Mesenchymal stem cell (in vitro differentiated cells and primary cell): ENCODE measurements at regions not wholly inside any gene's neighbourhood (a gene's known extent, or its start where the extent isn't known, plus 50 kb on each side); places are given as distances from the start of the nearest gene placed in this dataset.

Source experiments
- DNase-seq: peaks from one replicate; pipeline ENCODE4 v3.0.0-alpha.2; 2013
- H2AFZ ChIP-seq: one replicate; pipeline ENCODE4 v1.6.1; 2013; ENCODE audit warnings: low read depth, mild to moderate bottlenecking, control low read depth, inconsistent platforms, low read length, moderate library complexity
- H2AK5ac ChIP-seq: 2 replicates; pipeline ENCODE4 v1.6.1; 2013; ENCODE audit warnings: low read length, moderate library complexity, mild to moderate bottlenecking, inconsistent platforms; ENCODE audit not compliant: severe bottlenecking
- H2BK120ac ChIP-seq: one replicate; pipeline ENCODE4 v1.6.1; 2013; ENCODE audit warnings: low read depth, mild to moderate bottlenecking, inconsistent platforms, low read length, moderate library complexity
- H2BK12ac ChIP-seq, 2 experiments: one replicate each; pipeline ENCODE4 v1.6.1; 2013; ENCODE audit warnings: inconsistent platforms in 2 of 2, low read length in 2 of 2, mild to moderate bottlenecking in 2 of 2, moderate library complexity in 2 of 2, control low read depth in 1 of 2
- H2BK15ac ChIP-seq: one replicate; pipeline ENCODE4 v1.6.1; 2013; ENCODE audit warnings: mild to moderate bottlenecking, low read depth, inconsistent platforms; ENCODE audit not compliant: poor library complexity, severe bottlenecking
- H2BK5ac ChIP-seq: 2 replicates; pipeline ENCODE4 v1.6.1; 2013; ENCODE audit warnings: low read depth, mild to moderate bottlenecking, low read length, control low read depth, inconsistent platforms; ENCODE audit not compliant: poor library complexity, severe bottlenecking
- H3K14ac ChIP-seq, 2 experiments: one replicate each; pipeline ENCODE4 v1.6.1; 2013; ENCODE audit warnings: inconsistent platforms in 2 of 2, low read length in 2 of 2, control low read depth in 1 of 2, mild to moderate bottlenecking in 1 of 2, moderate library complexity in 1 of 2
- H3K18ac ChIP-seq, 2 experiments: one replicate each; pipeline ENCODE4 v1.6.1; 2013; ENCODE audit warnings: inconsistent platforms in 2 of 2, low read length in 2 of 2, control low read depth in 1 of 2, low read depth in 1 of 2, mild to moderate bottlenecking in 1 of 2
- H3K23ac ChIP-seq, 2 experiments: one replicate each; pipeline ENCODE4 v1.6.1; 2013; ENCODE audit warnings: inconsistent platforms in 2 of 2, low read length in 2 of 2, mild to moderate bottlenecking in 2 of 2, moderate library complexity in 2 of 2, control low read depth in 1 of 2
- H3K27ac ChIP-seq: 2 replicates; pipeline ENCODE4 v1.5.1; 2013; ENCODE audit warnings: mild to moderate bottlenecking, moderate library complexity, low read length, control low read depth, inconsistent platforms; ENCODE audit not compliant: poor library complexity, severe bottlenecking
- H3K27me3 ChIP-seq, 2 experiments: 2 replicates each; pipeline versions ENCODE4 v1.6.1 to v1.7.0; 2013; ENCODE audit warnings: low read length in 2 of 2, mild to moderate bottlenecking in 2 of 2, moderate library complexity in 2 of 2, control low read depth in 1 of 2, inconsistent platforms in 1 of 2; ENCODE audit not compliant: control insufficient read depth in 1 of 2, insufficient read depth in 1 of 2
- H3K36me3 ChIP-seq, 2 experiments: 2 replicates each; pipeline versions ENCODE4 v1.6.1 to v1.7.0; 2013; ENCODE audit warnings: low read length in 2 of 2, control low read depth in 1 of 2, inconsistent platforms in 1 of 2, low read depth in 1 of 2, mild to moderate bottlenecking in 1 of 2; ENCODE audit not compliant: insufficient read depth in 2 of 2, control insufficient read depth in 1 of 2
- H3K4ac ChIP-seq, 2 experiments: one replicate each; pipeline ENCODE4 v1.6.1; 2013; ENCODE audit warnings: inconsistent platforms in 2 of 2, low read length in 2 of 2, mild to moderate bottlenecking in 2 of 2, moderate library complexity in 2 of 2, control low read depth in 1 of 2, low read depth in 1 of 2
- H3K4me1 ChIP-seq: 2 replicates; pipeline ENCODE4 v1.6.1; 2013; ENCODE audit warnings: low read depth, low read length, control low read depth; ENCODE audit not compliant: control insufficient read depth, insufficient read depth
- H3K4me2 ChIP-seq: 2 replicates; pipeline ENCODE4 v1.6.1; 2013; ENCODE audit warnings: low read length, mild to moderate bottlenecking, inconsistent platforms; ENCODE audit not compliant: poor library complexity, severe bottlenecking
- H3K4me3 ChIP-seq, 2 experiments: 2 replicates each; pipeline versions ENCODE4 v1.5.1 to v1.7.0; 2013; ENCODE audit warnings: low read length in 2 of 2, mild to moderate bottlenecking in 2 of 2, control low read depth in 1 of 2, low read depth in 1 of 2; ENCODE audit not compliant: insufficient read depth in 1 of 2
- H3K79me1 ChIP-seq: replicated peaks from 2 replicates; pipeline ENCODE4 v1.6.1; 2013; ENCODE audit warnings: mild to moderate bottlenecking, control low read depth, low read length, inconsistent platforms; ENCODE audit not compliant: poor library complexity, severe bottlenecking
- H3K9ac ChIP-seq: 2 replicates; pipeline ENCODE4 v1.7.0; 2013; ENCODE audit warnings: mild to moderate bottlenecking, low read length, moderate library complexity
- H3K9me3 ChIP-seq: 2 replicates; pipeline ENCODE4 v1.7.0; 2013; ENCODE audit warnings: mild to moderate bottlenecking, low read length; ENCODE audit not compliant: control insufficient read depth
- H4K8ac ChIP-seq: one replicate; pipeline ENCODE4 v1.6.1; 2013; ENCODE audit warnings: inconsistent platforms, mild to moderate bottlenecking, low read length, moderate library complexity
- H4K91ac ChIP-seq: one replicate; pipeline ENCODE4 v1.6.1; 2013; ENCODE audit warnings: mild to moderate bottlenecking, low read length, inconsistent platforms
- WGBS: methylation state at CpG from one replicate; pipeline ENCODE4 v1.1.7; 2013; ENCODE audit warnings: mixed read lengths; 5-methylcytosine and 5-hydroxymethylcytosine counted together

GRCh38 chr7:72462311-72462710 is 50.2 kb upstream of the CALN1 start:
- no peak overlapping the region for H2AFZ ChIP-seq

More at GRCh38 chr7:72462311-72462710, 50.2 kb upstream of the CALN1 start:
- DNase-seq: no peak
- no peak overlapping the region for H3K18ac ChIP-seq
- no peak overlapping the region for H2BK120ac ChIP-seq
- no peak overlapping the region for H2BK5ac ChIP-seq
- no peak overlapping the region for H3K4ac ChIP-seq
- H2BK15ac ChIP-seq: no peak overlapping the region
- H3K14ac ChIP-seq: no peak overlapping the region
- no peak overlapping the region for H2AK5ac ChIP-seq
- H3K9ac ChIP-seq: no peak overlapping the region
- no peak overlapping the region for H3K27ac ChIP-seq
- no peaks in the 10 kb centered on the region for H3K9me3 ChIP-seq
- no peaks in the 10 kb centered on the region for H3K4me1 ChIP-seq
- H3K79me1 ChIP-seq: no peaks in the 10 kb centered on the region
- H3K4me3 ChIP-seq: no peak overlapping the region
- 67% methylated on average over 7 of the region's 7 CpGs for WGBS
- H3K27me3 ChIP-seq: no peaks in the 10 kb centered on the region
- no peak overlapping the region for H3K4me2 ChIP-seq
- no peak overlapping the region for H4K91ac ChIP-seq
- no peak overlapping the region for H4K8ac ChIP-seq
- no peak overlapping the region for H2BK12ac ChIP-seq
- H3K36me3 ChIP-seq: no peaks in the 10 kb centered on the region
- H3K23ac ChIP-seq: no peak overlapping the region
